CMK (cell line): ENCODE measurements at regions not wholly inside any gene's neighbourhood (a gene's known extent, or its start where the extent isn't known, plus 50 kb on each side); places are given as distances from the start of the nearest gene placed in this dataset.

Source experiments
- DNase-seq: peaks from one replicate; pipeline ENCODE4 v3.0.0-alpha.2; 2010; ENCODE audit warnings: low read depth

- DNase-seq: no peak
Measured at GRCh38 chr5:93275376-93275775, 305.6 kb downstream of the NR2F1-AS1 start.

DNA sequence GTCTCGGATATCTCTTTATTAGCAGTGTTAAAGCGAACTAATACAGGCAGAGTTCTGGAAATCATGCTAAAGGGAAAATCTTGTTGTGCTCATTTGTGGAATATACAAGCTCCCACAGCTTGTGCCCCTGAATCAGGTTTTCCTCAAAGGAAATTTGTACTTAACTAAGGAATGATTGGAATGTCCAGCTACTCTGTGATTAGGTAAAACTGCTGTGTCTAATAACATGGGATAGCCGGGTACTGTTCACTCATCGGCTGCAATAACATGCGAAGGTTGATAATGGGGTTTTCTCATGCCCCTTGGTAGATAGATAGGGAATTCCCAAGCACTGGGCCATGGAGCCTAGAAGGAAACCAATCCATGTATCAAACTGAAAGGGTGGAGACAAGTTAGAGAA is 306.7 kb downstream of the NR2F1-AS1 start:
- DNase-seq: no peak

GRCh38 chr5:93273176-93273575 is 307.8 kb downstream of the NR2F1-AS1 start:
- DNase-seq: no peak

GRCh38 chr5:93272108-93272507 is 308.9 kb downstream of the NR2F1-AS1 start:
- no peak for DNase-seq

DNA sequence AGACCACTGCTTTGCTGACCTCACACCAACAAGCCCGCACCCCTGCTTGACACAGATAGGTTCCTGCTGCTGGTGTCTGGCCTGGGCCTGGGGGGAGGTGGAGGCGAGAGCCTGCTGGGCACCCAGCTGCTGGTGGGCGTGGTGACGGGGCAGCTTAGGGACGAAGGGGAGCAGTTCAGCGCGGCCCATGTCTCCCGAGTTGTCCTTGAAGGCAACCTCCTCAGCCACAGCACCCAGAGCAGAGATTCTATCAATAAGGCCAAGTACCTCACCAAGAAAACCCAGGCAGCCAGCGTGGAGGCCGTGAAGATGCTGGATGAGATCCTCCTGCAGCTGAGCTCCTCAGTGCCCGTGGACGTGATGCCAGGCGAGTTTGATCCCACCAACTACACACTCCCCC is 313.3 kb downstream of the NR2F1-AS1 start:
- DNase-seq: no peak

DNA sequence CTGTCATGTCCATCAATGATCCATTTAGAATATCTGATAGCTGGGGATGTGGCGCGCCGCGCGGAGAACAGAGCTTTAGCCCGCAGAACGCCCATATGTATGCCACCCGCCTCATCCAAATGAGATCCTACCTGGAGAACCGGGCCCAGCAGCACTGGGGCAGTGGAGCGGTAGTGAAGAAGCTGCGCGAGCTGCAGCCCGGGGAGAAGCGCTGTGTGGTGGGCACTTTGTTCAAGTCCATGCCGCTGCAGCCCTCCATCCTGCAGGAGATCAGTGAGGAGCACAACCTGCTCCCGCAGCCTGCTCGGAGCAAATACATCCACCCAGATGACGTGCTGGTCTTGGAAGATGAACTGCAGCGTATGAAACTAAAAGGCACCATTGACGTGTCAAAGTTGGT is 313.7 kb downstream of the NR2F1-AS1 start:
- DNase-seq: no peak

GRCh38 chr5:93257616-93258015 is 323.4 kb downstream of the NR2F1-AS1 start:
- DNase-seq: no peak

- DNase-seq: no peak
Measured at GRCh38 chr5:93255796-93256195, 325.2 kb downstream of the NR2F1-AS1 start.

GRCh38 chr5:93252165-93252564 is 328.9 kb downstream of the NR2F1-AS1 start:
- no peak for DNase-seq

DNA sequence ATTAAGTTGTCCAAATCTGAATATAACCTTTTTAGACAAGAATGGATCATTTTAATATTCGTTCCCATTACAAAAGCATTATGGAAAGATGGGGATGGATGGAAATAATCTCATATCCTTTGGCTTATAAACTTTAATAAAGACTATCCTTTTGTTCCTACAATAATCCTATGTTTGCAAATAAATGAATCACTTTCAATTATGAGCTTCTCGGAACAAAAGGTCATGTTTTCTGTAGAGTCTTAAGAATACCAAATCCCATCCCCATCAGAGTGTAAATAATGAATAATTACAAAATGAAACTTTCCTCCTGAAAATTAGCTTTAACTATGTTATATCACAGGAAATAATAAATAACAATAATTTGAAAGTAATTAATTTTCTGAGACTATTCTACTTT is 329.7 kb downstream of the NR2F1-AS1 start:
- no peak for DNase-seq

DNA sequence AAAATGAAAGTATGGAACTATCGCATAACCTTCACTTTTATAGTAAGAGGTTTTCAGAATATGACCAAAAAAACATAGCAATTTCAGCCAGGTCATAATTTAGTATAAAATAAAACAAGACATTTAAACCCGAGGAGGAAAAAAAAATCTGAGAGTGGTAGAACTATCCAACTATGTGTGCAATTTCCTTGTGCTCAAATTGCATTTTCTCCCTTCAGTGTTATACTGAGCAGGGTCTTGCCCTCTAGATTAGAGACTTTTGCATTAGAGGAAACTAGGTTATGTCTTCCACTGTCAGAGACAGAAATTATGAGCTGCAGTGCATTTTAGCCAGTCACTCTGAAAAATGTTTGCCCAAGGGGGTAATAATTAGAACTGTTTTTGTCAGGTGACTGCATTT is 330.6 kb downstream of the NR2F1-AS1 start:
- DNase-seq: no peak

GRCh38 chr5:93249651-93250289 is 331.2 kb downstream of the NR2F1-AS1 start:
- no peak for DNase-seq

DNA sequence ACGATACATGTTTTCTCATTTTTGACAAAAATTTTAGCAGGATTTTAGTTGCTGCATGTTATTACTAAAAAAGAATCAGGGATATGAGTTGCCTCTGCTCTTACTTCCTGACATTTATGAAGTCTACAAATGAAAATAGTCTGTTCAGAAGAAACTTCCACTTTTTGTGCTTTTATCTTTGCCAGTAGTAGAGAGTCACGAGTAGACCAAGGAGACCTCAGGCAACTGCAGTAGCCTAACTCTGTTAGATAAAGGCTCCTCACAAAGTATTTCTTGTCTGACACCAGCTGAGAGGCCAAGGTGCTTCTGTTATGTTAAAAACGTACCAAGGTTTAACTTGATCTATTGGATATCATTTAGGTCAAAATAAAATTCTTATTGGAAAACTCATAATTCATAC is 333.9 kb downstream of the NR2F1-AS1 start:
- no peak for DNase-seq

- DNase-seq: no peak
Measured at GRCh38 chr5:93246090-93246855, 334.7 kb downstream of the NR2F1-AS1 start.

- no peak for DNase-seq
Measured at GRCh38 chr5:93245226-93245625, 335.8 kb downstream of the NR2F1-AS1 start.

DNA sequence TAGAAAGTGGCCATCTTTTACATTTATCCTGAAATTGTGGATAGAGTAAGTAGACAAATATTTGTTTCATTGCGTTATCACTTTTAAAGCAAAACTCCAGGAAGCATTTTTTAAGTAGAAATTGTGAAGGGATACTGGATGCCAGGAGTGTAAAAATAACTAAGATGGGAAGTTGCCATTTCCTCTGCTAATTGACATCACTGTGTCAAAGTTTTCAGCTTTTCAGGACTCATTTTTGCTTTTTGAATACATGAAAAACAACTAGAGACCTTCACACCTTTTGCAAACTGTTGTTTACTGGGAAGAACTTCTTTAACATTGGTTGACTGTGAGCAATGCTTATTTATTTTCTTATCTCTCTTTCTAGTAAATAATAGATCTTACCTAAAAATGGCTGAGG is 337.5 kb downstream of the NR2F1-AS1 start:
- DNase-seq: no peak

- no peak for DNase-seq
Measured at GRCh38 chr5:93240228-93240834, 340.7 kb downstream of the NR2F1-AS1 start.

- no peak for DNase-seq
Measured at GRCh38 chr5:93236807-93237421, 344.1 kb downstream of the NR2F1-AS1 start.

GRCh38 chr5:93235761-93236160 is 345.3 kb downstream of the NR2F1-AS1 start:
- no peak for DNase-seq

DNA sequence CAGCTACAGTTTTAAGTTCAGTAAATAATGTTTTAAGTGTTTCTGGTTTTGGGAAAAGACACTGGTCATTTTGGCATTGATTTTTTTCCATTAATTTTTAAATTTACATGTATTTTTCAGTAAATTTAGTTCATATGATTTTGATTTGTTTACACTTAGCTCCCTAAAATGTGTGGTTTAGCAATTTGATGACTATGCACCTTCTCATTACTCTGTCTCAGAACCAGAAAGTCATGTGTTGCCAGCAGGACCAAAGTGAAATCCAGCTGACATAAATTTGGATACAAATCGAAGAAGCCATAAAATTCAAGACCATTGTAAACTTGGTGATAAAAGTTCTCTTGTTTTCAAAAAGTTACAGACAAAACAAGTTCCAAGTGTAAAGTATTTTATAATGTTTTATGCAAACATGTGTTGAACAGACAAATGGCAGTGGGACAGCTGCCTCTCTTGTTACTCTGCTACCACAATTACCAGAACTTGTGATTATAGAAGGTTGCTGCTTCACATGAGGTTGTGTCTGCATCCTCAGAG is 354.8 kb downstream of the NR2F1-AS1 start:
- no peak for DNase-seq

GRCh38 chr5:93225748-93226147 is 355.3 kb downstream of the NR2F1-AS1 start:
- DNase-seq: no peak

GRCh38 chr5:93224624-93225023 is 356.4 kb downstream of the NR2F1-AS1 start:
- DNase-seq: no peak

DNA sequence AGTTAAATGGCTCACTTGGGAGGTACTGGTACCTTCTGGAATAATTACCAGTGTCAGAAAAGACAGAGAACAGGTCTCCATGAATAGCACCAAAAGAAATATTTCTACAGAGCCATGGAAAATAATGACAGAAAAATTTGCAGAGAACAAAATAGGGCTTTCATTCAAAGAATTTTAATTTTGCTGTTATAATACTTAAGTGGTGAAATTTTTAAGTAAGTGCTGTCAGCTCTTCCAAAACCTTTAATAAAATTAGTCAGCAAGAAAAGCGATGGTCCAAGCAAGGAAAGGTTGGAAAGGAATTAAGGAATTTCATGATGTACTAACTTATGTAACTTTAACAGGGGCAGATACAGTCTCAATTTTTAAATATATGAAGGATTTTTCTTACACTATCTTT is 359.2 kb downstream of the NR2F1-AS1 start:
- DNase-seq: no peak
